Large intestine (tissue), 3 donors: ENCODE measurements at regions not wholly inside any gene's neighbourhood (a gene's known extent, or its start where the extent isn't known, plus 50 kb on each side); places are given as distances from the start of the nearest gene placed in this dataset.
"Not testable (repeated sequence)": the region's sequence is repeated elsewhere in the genome, so short reads cannot be mapped to it uniquely, and the experiment has no call there.

Experiments used
- DNase-seq, 2 donors: peaks; one replicate each; pipeline versions ENCODE4 v3.0.0 to v3.0.0-alpha.2; 2013
- H3K27ac ChIP-seq: one replicate; pipeline ENCODE4 v1.5.1; 2013; ENCODE audit warnings: low read length
- H3K27me3 ChIP-seq: 2 replicates; pipeline ENCODE4 v1.6.1; 2013; ENCODE audit warnings: low read length; ENCODE audit not compliant: control insufficient read depth, insufficient read depth
- H3K36me3 ChIP-seq: 2 replicates; pipeline ENCODE4 v1.6.1; 2013; ENCODE audit warnings: low read length; ENCODE audit not compliant: control insufficient read depth, insufficient read depth
- H3K4me1 ChIP-seq: one replicate; pipeline ENCODE4 v1.6.1; 2013; ENCODE audit warnings: low read length; ENCODE audit not compliant: control insufficient read depth, insufficient read depth
- H3K4me3 ChIP-seq: one replicate; pipeline ENCODE4 v1.5.1; 2013; ENCODE audit warnings: low read length
- H3K9me3 ChIP-seq: one replicate; pipeline ENCODE4 v1.6.1; 2013; ENCODE audit warnings: mild to moderate bottlenecking, low read depth, low read length, moderate library complexity; ENCODE audit not compliant: control insufficient read depth
- WGBS: methylation state at CpG from one replicate; pipeline ENCODE4 v1.1.5; 2013; ENCODE audit warnings: low lambda C conversion rate; ENCODE audit not compliant: insufficient coverage; 5-methylcytosine and 5-hydroxymethylcytosine counted together

DNA sequence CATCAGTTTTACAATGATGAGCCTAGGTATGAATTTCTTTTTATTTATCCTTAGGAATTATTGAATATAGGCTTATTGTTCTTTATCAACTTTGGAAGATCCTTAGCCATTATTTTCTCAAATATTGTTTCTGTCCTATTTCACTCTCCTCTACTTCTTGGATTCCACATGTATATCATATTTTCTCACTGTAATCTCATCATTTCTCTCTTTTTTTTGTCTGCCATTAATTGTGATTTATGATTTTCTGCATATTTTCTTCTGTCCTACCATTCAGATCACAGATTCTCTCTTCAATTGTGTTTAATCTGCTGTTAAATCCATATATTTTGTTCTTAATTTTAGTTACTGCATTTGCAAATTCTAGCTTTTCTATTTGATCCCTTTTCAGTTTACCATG, 139.8 kb downstream of the ARRDC3 start:
- no peaks in the 10 kb centered on the region for H3K4me1 ChIP-seq
- no peaks in the 10 kb centered on the region for H3K27me3 ChIP-seq
- H3K9me3 ChIP-seq, result peaks cover 9% of the 10 kb centered on the region
- H3K4me3 ChIP-seq, result no peak overlapping the region
- no peaks in the 10 kb centered on the region for H3K36me3 ChIP-seq
- DNase-seq, result no peak
- no peak overlapping the region for H3K27ac ChIP-seq

- H3K4me3 ChIP-seq, H3K4me1 ChIP-seq, DNase-seq, H3K9me3 ChIP-seq, H3K27ac ChIP-seq, H3K27me3 ChIP-seq, H3K36me3 ChIP-seq: not testable (repeated sequence)
- no CpG with 5 or more reads among the region's 4 CpGs for WGBS
Measured at GRCh38 chr5:91241460-91241859, 141.7 kb downstream of the ARRDC3 start.

GRCh38 chr5:91240175-91240574, 142.9 kb downstream of the ARRDC3 start:
- no CpG with 5 or more reads among the region's 4 CpGs for WGBS
- peaks cover 9% of the 10 kb centered on the region for H3K9me3 ChIP-seq

GRCh38 chr5:91235271-91235694, 147.8 kb downstream of the ARRDC3 start:
- no peaks in the 10 kb centered on the region for H3K9me3 ChIP-seq
- no peak overlapping the region for H3K27ac ChIP-seq
- no peaks in the 10 kb centered on the region for H3K27me3 ChIP-seq
- no peak for DNase-seq
- no CpG with 5 or more reads among the region's 2 CpGs for WGBS
- no peaks in the 10 kb centered on the region for H3K36me3 ChIP-seq
- no peak overlapping the region for H3K4me3 ChIP-seq
- H3K4me1 ChIP-seq, result no peaks in the 10 kb centered on the region

More at GRCh38 chr5:91240175-91240574, 142.9 kb downstream of the ARRDC3 start:
- Histone ChIP-seq H3K27ac (no peak overlapping the region), H3K27me3 (no peaks in the 10 kb centered on the region), H3K36me3 (no peaks in the 10 kb centered on the region), H3K4me3 (no peak overlapping the region), H3K4me1 (no peaks in the 10 kb centered on the region)
- DNase-seq, result no peak

DNA sequence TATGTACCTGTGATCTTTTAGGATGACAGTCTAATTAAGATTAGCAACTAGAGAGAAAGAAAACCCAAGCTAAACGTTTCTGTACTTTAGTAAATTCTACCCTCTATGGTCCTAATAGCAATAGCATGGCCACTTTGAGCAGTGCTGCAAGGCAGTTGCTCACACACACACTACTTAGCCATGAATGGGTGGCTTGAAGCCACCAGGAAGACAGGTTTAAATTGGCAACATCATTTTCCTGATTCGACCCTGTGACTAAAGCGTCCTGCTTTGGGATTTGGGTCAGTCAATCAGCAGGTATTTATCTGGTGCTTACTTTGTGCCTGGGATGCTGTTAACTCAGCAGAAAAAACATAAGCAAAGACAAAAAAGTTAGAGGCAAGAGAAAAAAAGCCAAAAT, 150.6 kb downstream of the ARRDC3 start:
- Histone ChIP-seq H3K4me1 (no peaks in the 10 kb centered on the region), H3K4me3 (no peak overlapping the region), H3K36me3 (no peaks in the 10 kb centered on the region), H3K9me3 (no peaks in the 10 kb centered on the region), H3K27ac (no peak overlapping the region), H3K27me3 (no peaks in the 10 kb centered on the region)
- WGBS, result no CpG with 5 or more reads among the region's 3 CpGs
- DNase-seq, result no peak

GRCh38 chr5:91229031-91229727, 153.9 kb downstream of the ARRDC3 start:
- H3K27ac ChIP-seq, result no peak overlapping the region
- WGBS, result no CpG with 5 or more reads among the region's 1 CpG
- no peak overlapping the region for H3K4me3 ChIP-seq

GRCh38 chr5:91228188-91228587, 154.9 kb downstream of the ARRDC3 start:
- H3K36me3 ChIP-seq, result no peaks in the 10 kb centered on the region
- no peaks in the 10 kb centered on the region for H3K27me3 ChIP-seq
- H3K4me1 ChIP-seq, result no peaks in the 10 kb centered on the region
- no peak overlapping the region for H3K4me3 ChIP-seq
- no peak for DNase-seq
- no peaks in the 10 kb centered on the region for H3K9me3 ChIP-seq
- WGBS, result 100% methylated on average over 1 of the region's 1 CpG
- no peak overlapping the region for H3K27ac ChIP-seq

More at GRCh38 chr5:91229031-91229727, 153.9 kb downstream of the ARRDC3 start:
- Histone ChIP-seq H3K36me3 (no peaks in the 10 kb centered on the region), H3K4me1 (no peaks in the 10 kb centered on the region), H3K27me3 (no peaks in the 10 kb centered on the region), H3K9me3 (no peaks in the 10 kb centered on the region)
- DNase-seq, result no peak

GRCh38 chr5:91225848-91226686, 157.1 kb downstream of the ARRDC3 start:
- H3K36me3 ChIP-seq, result no peaks in the 10 kb centered on the region
- H3K27ac ChIP-seq, result no peak overlapping the region
- WGBS, result 25% methylated on average over 2 of the region's 10 CpGs
- peak in 1 of 2 donors; percentile 24 for DNase-seq
- no peaks in the 10 kb centered on the region for H3K4me1 ChIP-seq
- H3K9me3 ChIP-seq, result no peaks in the 10 kb centered on the region
- no peak overlapping the region for H3K4me3 ChIP-seq
- H3K27me3 ChIP-seq, result no peaks in the 10 kb centered on the region

DNA sequence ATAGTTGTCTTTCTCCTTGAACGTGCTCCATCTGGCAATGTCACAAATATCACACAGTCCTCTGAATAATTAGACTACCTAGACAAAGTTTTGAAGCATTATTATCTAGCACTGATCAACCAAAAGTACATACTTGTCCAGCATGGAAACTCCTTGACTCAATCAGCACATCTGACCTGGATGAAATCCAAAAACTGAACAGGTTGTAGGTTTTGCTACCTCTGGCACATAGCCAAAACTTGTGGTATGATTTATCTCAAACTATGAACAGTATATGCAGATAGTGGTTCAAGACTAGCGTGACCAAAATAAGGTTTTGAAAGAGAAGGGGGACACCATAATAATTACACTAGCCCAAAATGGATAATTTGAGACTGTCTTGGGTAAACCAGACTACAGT, 158.1 kb downstream of the ARRDC3 start:
- DNase-seq, result no peak
- Histone ChIP-seq H3K4me1 (no peaks in the 10 kb centered on the region), H3K9me3 (no peaks in the 10 kb centered on the region), H3K4me3 (no peak overlapping the region), H3K27ac (no peak overlapping the region), H3K36me3 (no peaks in the 10 kb centered on the region), H3K27me3 (no peaks in the 10 kb centered on the region)
- WGBS, result 100% methylated on average over 1 of the region's 2 CpGs

- no peaks in the 10 kb centered on the region for H3K27me3 ChIP-seq
- H3K4me3 ChIP-seq, result no peak overlapping the region
- no peak for DNase-seq
- H3K9me3 ChIP-seq, result no peaks in the 10 kb centered on the region
- H3K27ac ChIP-seq, result no peak overlapping the region
- WGBS, result 100% methylated on average over 1 of the region's 1 CpG
- no peaks in the 10 kb centered on the region for H3K4me1 ChIP-seq
- H3K36me3 ChIP-seq, result no peaks in the 10 kb centered on the region
Measured at GRCh38 chr5:91224456-91224855, 158.7 kb downstream of the ARRDC3 start.
